VCaP (cell line): ENCODE measurements at regions not wholly inside any gene's neighbourhood (a gene's known extent, or its start where the extent isn't known, plus 50 kb on each side); places are given as distances from the start of the nearest gene placed in this dataset.

Experiments
- H3K27ac ChIP-seq: fragments of 450-650 bp; 2 replicates; pipeline ENCODE4 v1.5.1; 2017
- TF ChIP-seq, protein P1 (sequence below): fragments of 450-650 bp; conservative IDR thresholded peaks from 2 replicates; pipeline ENCODE4 v1.5.1; 2017; ENCODE audit warnings: mild to moderate bottlenecking, moderate library complexity

DNA sequence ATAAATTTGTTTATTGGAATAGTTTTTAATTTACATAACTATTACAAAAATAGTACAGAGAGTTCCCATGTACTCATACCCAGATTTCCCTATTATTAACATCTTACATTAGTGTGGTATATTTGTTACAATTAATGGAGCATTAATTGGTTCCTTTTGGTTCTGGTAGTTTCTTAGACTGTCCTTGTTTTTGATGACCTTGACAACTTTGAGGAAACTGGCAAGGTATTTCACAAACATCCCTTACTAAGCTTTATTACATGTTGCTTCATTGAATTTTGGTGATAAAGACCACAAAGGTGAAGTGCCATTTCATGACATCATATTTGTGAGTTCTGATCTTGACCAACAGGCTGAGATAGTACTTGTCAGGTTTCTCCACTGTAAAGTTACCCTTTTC, 379.0 kb upstream of the GCFC2 start:
- TF ChIP-seq, protein P1, sequence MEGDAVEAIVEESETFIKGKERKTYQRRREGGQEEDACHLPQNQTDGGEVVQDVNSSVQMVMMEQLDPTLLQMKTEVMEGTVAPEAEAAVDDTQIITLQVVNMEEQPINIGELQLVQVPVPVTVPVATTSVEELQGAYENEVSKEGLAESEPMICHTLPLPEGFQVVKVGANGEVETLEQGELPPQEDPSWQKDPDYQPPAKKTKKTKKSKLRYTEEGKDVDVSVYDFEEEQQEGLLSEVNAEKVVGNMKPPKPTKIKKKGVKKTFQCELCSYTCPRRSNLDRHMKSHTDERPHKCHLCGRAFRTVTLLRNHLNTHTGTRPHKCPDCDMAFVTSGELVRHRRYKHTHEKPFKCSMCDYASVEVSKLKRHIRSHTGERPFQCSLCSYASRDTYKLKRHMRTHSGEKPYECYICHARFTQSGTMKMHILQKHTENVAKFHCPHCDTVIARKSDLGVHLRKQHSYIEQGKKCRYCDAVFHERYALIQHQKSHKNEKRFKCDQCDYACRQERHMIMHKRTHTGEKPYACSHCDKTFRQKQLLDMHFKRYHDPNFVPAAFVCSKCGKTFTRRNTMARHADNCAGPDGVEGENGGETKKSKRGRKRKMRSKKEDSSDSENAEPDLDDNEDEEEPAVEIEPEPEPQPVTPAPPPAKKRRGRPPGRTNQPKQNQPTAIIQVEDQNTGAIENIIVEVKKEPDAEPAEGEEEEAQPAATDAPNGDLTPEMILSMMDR = no peak
- H3K27ac ChIP-seq = no peak overlapping the region

GRCh38 chr2:76083248-76083647, 372.5 kb upstream of the GCFC2 start:
- TF ChIP-seq, protein P1 = no peak
- no peak overlapping the region for H3K27ac ChIP-seq

DNA sequence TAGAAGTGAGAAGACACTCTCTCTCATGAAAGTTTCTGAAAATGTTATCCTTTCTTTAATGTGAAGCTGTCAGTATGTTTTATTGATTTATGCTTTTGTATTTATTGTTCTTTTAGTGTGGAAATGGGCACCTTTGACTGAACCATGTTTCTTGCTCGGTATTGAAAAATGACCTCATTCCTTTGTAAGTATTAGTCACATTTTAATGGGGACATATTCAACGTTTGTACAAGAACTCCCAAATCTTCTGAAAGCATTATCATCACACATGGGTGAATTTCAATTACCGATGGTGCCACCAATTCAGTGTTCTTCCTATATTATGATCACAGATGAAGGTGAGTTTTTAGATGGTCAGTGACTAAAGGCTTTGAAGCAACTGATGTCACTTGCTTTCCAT, 371.8 kb upstream of the GCFC2 start:
- TF ChIP-seq, protein P1 = no peak
- no peak overlapping the region for H3K27ac ChIP-seq

- TF ChIP-seq, protein P1 = no peak
- no peak overlapping the region for H3K27ac ChIP-seq
These were observed 369.4 kb upstream of the GCFC2 start for GRCh38 chr2:76080154-76080553.

GRCh38 chr2:76075126-76075525, 364.4 kb upstream of the GCFC2 start:
- TF ChIP-seq, protein P1 = no peak
- no peak overlapping the region for H3K27ac ChIP-seq

DNA sequence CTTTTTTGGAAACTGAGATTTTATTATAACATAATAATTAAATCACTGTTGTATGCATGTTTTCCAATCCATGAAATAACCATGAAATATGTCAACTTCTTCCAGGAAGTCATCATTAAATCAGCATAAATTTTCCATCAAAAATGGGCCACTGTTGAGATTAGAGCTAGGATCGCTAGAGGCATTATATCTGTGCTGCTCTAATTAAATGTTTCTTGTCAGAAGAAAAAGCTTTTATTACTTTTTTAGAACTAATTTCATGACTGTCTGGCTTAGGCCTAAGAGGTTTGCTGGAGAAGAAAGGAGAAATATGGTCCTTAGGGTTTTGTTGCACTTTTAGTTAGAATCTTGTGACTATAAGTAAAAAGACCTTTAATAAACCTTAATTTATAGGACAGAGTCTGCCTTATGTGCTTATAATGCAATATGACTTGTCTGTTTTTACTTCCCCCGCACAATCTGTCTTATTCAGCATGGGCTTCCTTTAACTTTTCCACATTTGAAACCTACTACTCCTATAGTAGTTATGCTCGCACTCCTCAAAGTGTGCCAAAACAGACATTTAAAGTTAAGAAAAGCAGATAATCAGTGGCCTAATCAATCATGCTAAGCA, 363.4 kb upstream of the GCFC2 start:
- TF ChIP-seq, protein P1 = no peak
- no peak overlapping the region for H3K27ac ChIP-seq

GRCh38 chr2:76050196-76050595, 339.5 kb upstream of the GCFC2 start:
- H3K27ac ChIP-seq = no peak overlapping the region
- TF ChIP-seq, protein P1 = no peak
